ENCODE measurements at regions not wholly inside any gene's neighbourhood (a gene's known extent, or its start where the extent isn't known, plus 50 kb on each side); places are given as distances from the start of the nearest gene placed in this dataset.

DNA sequence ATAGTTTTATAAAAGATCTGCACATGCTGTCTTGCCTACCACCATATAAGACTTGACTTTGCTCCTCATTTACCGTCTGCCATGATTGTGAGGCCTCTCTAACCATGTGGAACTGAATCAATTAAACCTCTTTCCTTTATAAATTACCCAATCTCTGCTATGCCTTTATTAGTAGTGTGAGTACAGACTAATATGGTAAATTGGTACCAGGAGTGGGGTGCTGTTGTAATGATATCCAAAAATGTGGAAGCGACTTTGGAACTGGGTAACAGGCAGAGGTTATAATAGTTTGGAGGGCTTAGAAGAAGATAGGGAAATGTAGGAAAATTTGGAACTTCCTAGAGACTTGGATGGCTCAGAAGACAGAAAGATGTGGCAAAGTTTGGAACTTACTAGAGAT is 64.2 kb upstream of the TFAP2D start:
- H3K27me3 ChIP-seq (ENCODE audit: insufficient read depth, low read depth), result no peaks in the 10 kb centered on the region
- intact Hi-C loops (cut with micrococcal nuclease; ENCODE audit: unreplicated experiment), result no loop called here
- no peak overlapping the region for H3K4me2 ChIP-seq
- H3K79me2 ChIP-seq (ENCODE audit: low read depth), result no peaks in the 10 kb centered on the region
- BruUV-seq (replicated peaks), result no TSS peak
- no peaks in the 10 kb centered on the region for H3K4me1 ChIP-seq (replicated peaks; ENCODE audit: insufficient read depth)
- CTCF ChIA-PET, result no interaction called here
- no peak for DNase-seq
- no peaks in the 10 kb centered on the region for H3K9me2 ChIP-seq (ENCODE audit: insufficient read depth)
- no peaks in the 10 kb centered on the region for H3F3A ChIP-seq (ENCODE audit: insufficient read depth, low read depth)
- H3K36me3 ChIP-seq (ENCODE audit: low read depth), result no peaks in the 10 kb centered on the region
- H2AFZ ChIP-seq, result no peak overlapping the region
- no peaks in the 10 kb centered on the region for H4K20me1 ChIP-seq (ENCODE audit: insufficient read depth)
- 0 out of 2 replicates have a peak, but pooled peaks cover 6% of the 10 kb centered on the region for H3K9me3 ChIP-seq (ENCODE audit: insufficient read depth, low read depth)
- no peak overlapping the region for H3K4me3 ChIP-seq
- POLR2A ChIA-PET (ENCODE audit: unreplicated experiment), result no interaction called here
- no peak overlapping the region for H3K27ac ChIP-seq
- TF ChIP-seq EZH2 (IDR thresholded peaks at IDR 0.05; ENCODE audit: low read depth), result no peak
- TF ChIP-seq, protein P1, sequence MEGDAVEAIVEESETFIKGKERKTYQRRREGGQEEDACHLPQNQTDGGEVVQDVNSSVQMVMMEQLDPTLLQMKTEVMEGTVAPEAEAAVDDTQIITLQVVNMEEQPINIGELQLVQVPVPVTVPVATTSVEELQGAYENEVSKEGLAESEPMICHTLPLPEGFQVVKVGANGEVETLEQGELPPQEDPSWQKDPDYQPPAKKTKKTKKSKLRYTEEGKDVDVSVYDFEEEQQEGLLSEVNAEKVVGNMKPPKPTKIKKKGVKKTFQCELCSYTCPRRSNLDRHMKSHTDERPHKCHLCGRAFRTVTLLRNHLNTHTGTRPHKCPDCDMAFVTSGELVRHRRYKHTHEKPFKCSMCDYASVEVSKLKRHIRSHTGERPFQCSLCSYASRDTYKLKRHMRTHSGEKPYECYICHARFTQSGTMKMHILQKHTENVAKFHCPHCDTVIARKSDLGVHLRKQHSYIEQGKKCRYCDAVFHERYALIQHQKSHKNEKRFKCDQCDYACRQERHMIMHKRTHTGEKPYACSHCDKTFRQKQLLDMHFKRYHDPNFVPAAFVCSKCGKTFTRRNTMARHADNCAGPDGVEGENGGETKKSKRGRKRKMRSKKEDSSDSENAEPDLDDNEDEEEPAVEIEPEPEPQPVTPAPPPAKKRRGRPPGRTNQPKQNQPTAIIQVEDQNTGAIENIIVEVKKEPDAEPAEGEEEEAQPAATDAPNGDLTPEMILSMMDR (conservative IDR thresholded peaks at IDR 0.05), result no peak

DNA sequence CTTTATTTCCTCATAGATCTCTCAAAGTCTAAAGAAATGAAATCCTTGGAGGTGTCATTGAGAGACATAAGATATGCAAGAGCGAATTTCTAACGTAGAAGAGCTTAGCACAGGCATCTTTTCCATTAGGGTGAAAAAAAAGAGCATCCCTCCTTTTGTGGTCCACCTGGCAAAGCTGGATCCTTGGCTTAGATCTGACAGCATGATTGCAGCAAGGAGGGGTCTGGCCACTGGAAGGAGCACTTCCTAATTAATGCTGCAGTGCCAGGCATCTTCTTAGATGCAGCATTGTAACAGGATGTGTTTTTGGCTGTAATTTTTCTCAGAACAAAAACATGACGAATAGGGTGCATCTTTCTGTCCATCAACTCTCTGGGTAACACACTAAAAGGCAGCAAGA is 60.1 kb upstream of the TFAP2D start:
- H3K36me3 ChIP-seq (ENCODE audit: low read depth), result no peaks in the 10 kb centered on the region
- CTCF ChIA-PET, result no interaction called here

DNA sequence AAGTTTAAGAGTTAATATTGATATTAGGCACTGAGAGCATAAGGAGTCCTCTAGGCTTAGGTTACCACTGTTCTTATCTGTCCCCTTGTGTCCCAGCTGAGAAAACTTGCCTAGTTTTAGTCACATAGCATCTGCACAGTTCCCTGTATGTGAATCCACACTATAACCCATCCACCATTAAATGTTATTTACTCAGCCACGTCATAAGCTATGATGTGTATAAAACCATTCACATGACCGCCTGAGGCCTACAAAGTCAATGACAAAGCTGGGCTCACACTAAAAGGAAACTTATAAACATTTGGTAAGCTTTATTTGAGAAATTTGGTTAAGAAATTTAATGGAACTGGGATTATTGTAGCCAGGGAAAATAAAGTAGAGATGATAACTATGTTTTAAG is 59.2 kb upstream of the TFAP2D start:
- no TSS peak for BruUV-seq (replicated peaks)
- no peak for DNase-seq
- no peaks in the 10 kb centered on the region for H4K20me1 ChIP-seq (ENCODE audit: insufficient read depth)
- CTCF ChIA-PET, result no interaction called here
- no peaks in the 10 kb centered on the region for H3F3A ChIP-seq (ENCODE audit: insufficient read depth, low read depth)
- H2AFZ ChIP-seq, result no peak overlapping the region
- no peaks in the 10 kb centered on the region for H3K36me3 ChIP-seq (ENCODE audit: low read depth)
- no peaks in the 10 kb centered on the region for H3K27me3 ChIP-seq (ENCODE audit: insufficient read depth, low read depth)
- no peak for TF ChIP-seq EZH2 (IDR thresholded peaks at IDR 0.05; ENCODE audit: low read depth)
- TF ChIP-seq, protein P1 (conservative IDR thresholded peaks at IDR 0.05), result no peak
- intact Hi-C loops (cut with micrococcal nuclease; ENCODE audit: unreplicated experiment), result no loop called here
- no peak overlapping the region for H3K4me2 ChIP-seq
- H3K4me3 ChIP-seq, result no peak overlapping the region
- no peaks in the 10 kb centered on the region for H3K79me2 ChIP-seq (ENCODE audit: low read depth)
- no peak overlapping the region for H3K27ac ChIP-seq
- no peaks in the 10 kb centered on the region for H3K4me1 ChIP-seq (replicated peaks; ENCODE audit: insufficient read depth)
- 0 out of 2 replicates have a peak, but pooled peaks cover under 1% of the 10 kb centered on the region for H3K9me3 ChIP-seq (ENCODE audit: insufficient read depth, low read depth)
- H3K9me2 ChIP-seq (ENCODE audit: insufficient read depth), result no peaks in the 10 kb centered on the region
- POLR2A ChIA-PET (ENCODE audit: unreplicated experiment), result no interaction called here

More for the DNA sequence above, 60.1 kb upstream of the TFAP2D start:
- H3K4me3 ChIP-seq, result no peak overlapping the region
- H3K27ac ChIP-seq, result no peak overlapping the region
- no peaks in the 10 kb centered on the region for H3F3A ChIP-seq (ENCODE audit: insufficient read depth, low read depth)
- H4K20me1 ChIP-seq (ENCODE audit: insufficient read depth), result no peaks in the 10 kb centered on the region
- no peaks in the 10 kb centered on the region for H3K27me3 ChIP-seq (ENCODE audit: insufficient read depth, low read depth)
- POLR2A ChIA-PET (ENCODE audit: unreplicated experiment), result no interaction called here
- no peak overlapping the region for H3K4me2 ChIP-seq
- intact Hi-C loops (cut with micrococcal nuclease; ENCODE audit: unreplicated experiment), result no loop called here
- TF ChIP-seq, protein P1 (conservative IDR thresholded peaks at IDR 0.05), result no peak
- no peak for TF ChIP-seq EZH2 (IDR thresholded peaks at IDR 0.05; ENCODE audit: low read depth)
- H3K79me2 ChIP-seq (ENCODE audit: low read depth), result no peaks in the 10 kb centered on the region
- H2AFZ ChIP-seq, result no peak overlapping the region
- DNase-seq, result no peak
- no peaks in the 10 kb centered on the region for H3K9me2 ChIP-seq (ENCODE audit: insufficient read depth)
- BruUV-seq (replicated peaks), result no TSS peak
- 0 out of 2 replicates have a peak, but pooled peaks cover 6% of the 10 kb centered on the region for H3K9me3 ChIP-seq (ENCODE audit: insufficient read depth, low read depth)
- no peaks in the 10 kb centered on the region for H3K4me1 ChIP-seq (replicated peaks; ENCODE audit: insufficient read depth)

Data from PC-9 (cell line).